Large intestine (tissue), 3 donors: ENCODE measurements at regions not wholly inside any gene's neighbourhood (a gene's known extent, or its start where the extent isn't known, plus 50 kb on each side); places are given as distances from the start of the nearest gene placed in this dataset.

Experiments
- DNase-seq, 2 donors: peaks; one replicate each; pipeline versions ENCODE4 v3.0.0 to v3.0.0-alpha.2; 2013
- H3K27ac ChIP-seq: one replicate; pipeline ENCODE4 v1.5.1; 2013; ENCODE audit warnings: low read length
- H3K27me3 ChIP-seq: 2 replicates; pipeline ENCODE4 v1.6.1; 2013; ENCODE audit warnings: low read length; ENCODE audit not compliant: control insufficient read depth, insufficient read depth
- H3K36me3 ChIP-seq: 2 replicates; pipeline ENCODE4 v1.6.1; 2013; ENCODE audit warnings: low read length; ENCODE audit not compliant: control insufficient read depth, insufficient read depth
- H3K4me1 ChIP-seq: one replicate; pipeline ENCODE4 v1.6.1; 2013; ENCODE audit warnings: low read length; ENCODE audit not compliant: control insufficient read depth, insufficient read depth
- H3K4me3 ChIP-seq: one replicate; pipeline ENCODE4 v1.5.1; 2013; ENCODE audit warnings: low read length
- H3K9me3 ChIP-seq: one replicate; pipeline ENCODE4 v1.6.1; 2013; ENCODE audit warnings: mild to moderate bottlenecking, low read depth, low read length, moderate library complexity; ENCODE audit not compliant: control insufficient read depth
- WGBS: methylation state at CpG from one replicate; pipeline ENCODE4 v1.1.5; 2013; ENCODE audit warnings: low lambda C conversion rate; ENCODE audit not compliant: insufficient coverage; 5-methylcytosine and 5-hydroxymethylcytosine counted together

DNA sequence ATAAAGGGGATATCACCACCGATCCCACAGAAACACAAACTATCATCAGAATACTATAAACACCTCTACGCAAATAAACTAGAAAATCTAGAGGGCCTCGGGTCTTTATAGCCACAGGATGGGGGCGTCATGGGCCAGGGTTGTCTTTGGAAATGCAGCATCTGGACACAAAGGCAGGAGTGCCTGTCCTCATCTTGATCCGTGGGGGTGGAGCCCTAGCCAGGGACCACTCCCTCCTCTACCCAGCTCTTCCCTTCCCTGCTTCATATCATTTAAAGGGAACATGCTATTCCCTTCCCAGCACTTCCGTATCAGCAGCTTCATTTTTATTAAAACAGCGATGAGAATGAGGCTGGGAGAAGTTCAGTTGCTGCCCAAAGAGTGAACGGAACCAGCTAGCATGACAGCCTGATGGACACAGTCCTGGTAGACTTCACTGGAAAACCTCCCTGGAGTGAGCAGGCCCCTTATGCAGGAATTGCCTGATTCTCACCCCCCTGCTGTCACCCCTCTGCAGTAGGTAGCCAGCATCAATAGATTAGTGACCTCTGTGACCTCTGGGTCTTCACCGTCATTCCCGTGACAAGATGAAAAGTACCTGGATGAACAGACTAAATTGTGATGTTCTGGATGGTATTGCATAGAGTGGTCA is 251.4 kb upstream of the RGS6 start:
- Histone ChIP-seq H3K4me1 (no peaks in the 10 kb centered on the region), H3K9me3 (no peaks in the 10 kb centered on the region), H3K27ac (no peak overlapping the region), H3K27me3 (no peaks in the 10 kb centered on the region), H3K4me3 (no peak overlapping the region), H3K36me3 (peaks cover 9% of the 10 kb centered on the region)
- 100% methylated on average over 1 of the region's 10 CpGs for WGBS
- DNase-seq = no peak

DNA sequence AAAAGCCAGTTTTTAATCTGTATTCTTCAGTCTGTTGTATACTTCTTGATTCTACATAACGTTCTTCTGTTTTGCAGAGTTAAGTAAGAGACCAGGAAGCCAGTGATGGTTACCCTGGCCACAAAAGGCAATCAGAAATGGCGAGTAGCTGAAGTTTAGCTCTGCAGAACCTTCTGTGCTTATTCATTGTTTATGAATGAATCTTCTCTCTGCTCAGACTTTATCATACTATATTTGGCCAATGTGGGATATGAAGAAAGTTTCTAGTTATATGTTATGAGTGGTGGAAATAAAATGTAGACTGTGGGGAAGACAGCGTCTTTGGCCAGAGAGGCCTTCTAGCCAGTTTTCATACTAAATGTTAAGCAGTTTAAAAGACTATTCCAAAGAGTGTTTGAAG is 249.9 kb upstream of the RGS6 start:
- WGBS = no CpG with 5 or more reads among the region's 3 CpGs
- no peak for DNase-seq
- Histone ChIP-seq H3K27me3 (no peaks in the 10 kb centered on the region), H3K4me1 (peaks cover 4% of the 10 kb centered on the region), H3K4me3 (no peak overlapping the region), H3K27ac (no peak overlapping the region), H3K9me3 (no peaks in the 10 kb centered on the region), H3K36me3 (peaks cover 9% of the 10 kb centered on the region)

DNA sequence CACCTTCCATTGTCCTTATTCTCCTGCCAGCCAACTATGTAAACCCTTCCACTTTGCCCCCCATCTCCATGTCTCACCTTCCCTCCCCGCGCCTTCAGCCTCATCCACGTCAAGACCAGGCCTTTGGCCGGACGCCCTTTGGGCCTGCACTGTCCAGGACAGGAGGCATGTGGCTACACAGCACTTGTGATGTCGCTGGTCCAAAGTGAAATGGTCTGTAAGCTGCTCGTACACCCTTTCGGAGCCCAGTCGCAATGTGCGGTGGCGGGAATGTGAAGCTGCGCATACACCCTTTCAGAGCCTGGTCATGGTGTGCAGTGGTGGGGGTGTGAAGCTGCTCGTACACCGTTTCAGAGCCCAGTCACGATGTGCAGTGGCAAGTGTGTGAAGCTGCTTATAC is 247.9 kb upstream of the RGS6 start:
- Histone ChIP-seq H3K4me3 (no peak overlapping the region), H3K36me3 (peaks cover 9% of the 10 kb centered on the region), H3K27ac (no peak overlapping the region), H3K4me1 (peaks cover 13% of the 10 kb centered on the region), H3K9me3 (no peaks in the 10 kb centered on the region), H3K27me3 (no peaks in the 10 kb centered on the region)
- no peak for DNase-seq
- WGBS = no CpG with 5 or more reads among the region's 15 CpGs

DNA sequence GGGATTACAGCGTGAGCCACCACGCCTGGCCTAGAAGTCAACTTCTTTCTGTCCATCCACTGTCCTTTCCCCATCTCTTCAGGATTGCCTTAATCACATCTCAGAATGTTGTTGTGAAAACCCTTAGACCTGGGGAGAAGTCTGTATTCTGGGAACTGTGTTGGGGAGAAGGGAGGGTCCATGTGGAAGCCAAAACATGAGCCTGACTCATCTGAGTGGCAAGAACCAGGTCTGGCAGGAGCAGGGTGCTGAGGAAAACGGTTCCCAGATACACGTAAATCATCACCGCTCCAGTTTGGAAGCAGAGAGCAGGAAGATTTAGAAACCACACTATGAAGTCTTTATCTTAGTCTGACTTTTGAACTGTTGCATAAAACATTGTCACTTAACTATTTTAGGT is 245.6 kb upstream of the RGS6 start:
- Histone ChIP-seq H3K4me3 (no peak overlapping the region), H3K27me3 (no peaks in the 10 kb centered on the region), H3K9me3 (no peaks in the 10 kb centered on the region), H3K4me1 (peaks cover 22% of the 10 kb centered on the region), H3K27ac (peak overlapping the region; percentile 27), H3K36me3 (peaks cover 11% of the 10 kb centered on the region)
- DNase-seq = peak in 1 of 2 donors; percentile 15
- WGBS = 60% methylated on average over 1 of the region's 5 CpGs

DNA sequence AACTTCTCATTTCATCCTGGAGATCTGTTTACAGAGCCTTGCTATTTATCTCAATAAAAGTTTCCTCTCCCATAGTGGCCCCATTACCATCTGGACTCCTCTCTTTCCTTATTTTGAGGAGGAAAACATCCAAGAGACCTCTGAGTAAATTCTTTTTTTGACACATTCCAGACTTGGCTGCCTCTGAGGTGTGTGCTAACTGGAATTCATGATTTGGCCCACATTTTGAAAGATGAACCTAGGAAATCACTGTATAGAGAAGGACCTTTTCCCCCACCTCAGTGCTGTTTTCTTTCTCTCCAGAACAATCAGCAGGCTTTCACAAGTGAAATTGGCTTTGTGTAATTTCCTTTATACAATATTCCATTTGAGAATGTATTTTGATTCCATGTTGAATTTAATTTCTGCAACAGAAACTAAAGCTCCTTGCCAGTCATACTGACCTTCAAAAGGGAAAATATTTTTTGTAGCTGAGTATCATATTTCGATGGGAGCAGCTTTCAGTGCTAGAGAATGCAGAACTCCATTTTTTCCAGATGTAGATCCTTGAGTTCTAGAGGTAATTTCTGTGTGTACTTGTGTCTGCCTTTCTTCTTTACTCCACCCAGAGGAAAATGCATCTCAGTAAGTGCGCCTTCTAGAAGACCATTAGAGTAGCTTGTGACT is 244.9 kb upstream of the RGS6 start:
- no peaks in the 10 kb centered on the region for H3K9me3 ChIP-seq
- no peak overlapping the region for H3K4me3 ChIP-seq
- no peak for DNase-seq
- no peaks in the 10 kb centered on the region for H3K27me3 ChIP-seq
- peak overlapping the region; percentile 27 for H3K27ac ChIP-seq
- 100% methylated on average over 1 of the region's 2 CpGs for WGBS
- H3K4me1 ChIP-seq = peaks cover 22% of the 10 kb centered on the region
- H3K36me3 ChIP-seq = peaks cover 11% of the 10 kb centered on the region

DNA sequence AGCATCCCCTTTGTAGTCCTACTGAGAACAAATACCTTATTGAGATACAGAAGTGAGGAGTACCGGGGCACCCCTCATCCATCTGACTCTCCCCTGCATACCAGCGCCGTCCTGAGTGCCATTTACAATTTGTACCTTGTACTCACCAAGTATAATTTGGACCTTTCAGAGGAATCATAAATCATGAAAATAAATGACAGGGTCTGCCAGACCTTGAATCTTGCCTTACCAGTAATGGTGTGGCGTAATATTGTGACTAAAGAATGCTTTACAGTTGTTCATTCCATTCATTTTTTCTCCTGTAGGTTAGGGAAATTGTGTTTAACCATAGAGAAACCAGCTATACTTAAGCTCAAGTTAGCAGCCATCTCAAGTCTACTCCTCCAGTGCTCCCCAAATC is 243.7 kb upstream of the RGS6 start:
- Histone ChIP-seq H3K9me3 (no peaks in the 10 kb centered on the region), H3K36me3 (peaks cover 11% of the 10 kb centered on the region), H3K4me1 (peaks cover 22% of the 10 kb centered on the region), H3K27ac (peak overlapping the region; percentile 43), H3K4me3 (no peak overlapping the region), H3K27me3 (no peaks in the 10 kb centered on the region)
- WGBS = 60% methylated on average over 1 of the region's 4 CpGs
- DNase-seq = peak; percentile 68 to 87

DNA sequence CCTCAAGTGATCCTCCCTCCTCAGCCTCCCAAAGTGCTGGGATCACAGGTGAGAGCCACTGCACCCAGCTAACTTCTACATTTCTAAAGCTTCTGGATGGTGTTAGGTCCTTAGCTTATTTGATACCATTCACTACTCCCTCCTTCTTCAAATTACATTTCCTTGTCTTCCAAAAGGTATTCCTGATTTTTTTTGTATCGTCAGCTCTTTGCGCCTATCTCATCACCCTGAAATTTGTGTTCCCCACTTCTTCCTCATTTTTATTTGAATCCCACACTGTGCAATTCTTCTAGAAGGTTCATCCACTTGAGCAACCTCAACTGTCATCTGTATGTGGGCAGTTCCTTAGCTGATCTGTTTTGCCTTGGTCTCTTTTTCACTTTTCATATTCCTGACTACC is 241.8 kb upstream of the RGS6 start:
- H3K27ac ChIP-seq = no peak overlapping the region
- H3K4me1 ChIP-seq = peaks cover 22% of the 10 kb centered on the region
- WGBS = 100% methylated on average over 2 of the region's 2 CpGs
- no peak overlapping the region for H3K4me3 ChIP-seq
- peaks cover 6% of the 10 kb centered on the region for H3K36me3 ChIP-seq
- H3K9me3 ChIP-seq = no peaks in the 10 kb centered on the region
- H3K27me3 ChIP-seq = no peaks in the 10 kb centered on the region
- no peak for DNase-seq

DNA sequence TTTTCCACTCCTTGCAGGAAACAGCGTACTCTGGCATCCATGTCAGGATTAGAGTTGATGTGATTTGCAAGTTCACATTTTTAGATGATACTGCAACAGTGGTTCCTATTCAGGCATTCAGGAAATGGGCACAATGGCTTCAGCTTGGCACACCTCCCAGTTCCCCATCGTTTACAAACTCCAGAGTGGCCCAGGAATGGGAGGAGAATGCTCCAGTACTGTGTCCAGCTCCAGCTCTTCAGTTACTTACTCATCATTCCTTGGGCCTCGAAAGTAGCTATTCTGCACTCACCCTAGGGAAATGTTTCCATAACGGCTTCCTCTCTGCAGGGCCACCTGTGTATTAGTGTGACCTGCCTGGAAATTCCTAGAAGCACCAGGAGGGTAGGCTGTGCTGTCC is 239.7 kb upstream of the RGS6 start:
- DNase-seq = no peak
- Histone ChIP-seq H3K36me3 (peaks cover 2% of the 10 kb centered on the region), H3K4me1 (peaks cover 19% of the 10 kb centered on the region), H3K27me3 (no peaks in the 10 kb centered on the region), H3K9me3 (no peaks in the 10 kb centered on the region), H3K27ac (no peak overlapping the region), H3K4me3 (no peak overlapping the region)
- WGBS = no CpG with 5 or more reads among the region's 4 CpGs

DNA sequence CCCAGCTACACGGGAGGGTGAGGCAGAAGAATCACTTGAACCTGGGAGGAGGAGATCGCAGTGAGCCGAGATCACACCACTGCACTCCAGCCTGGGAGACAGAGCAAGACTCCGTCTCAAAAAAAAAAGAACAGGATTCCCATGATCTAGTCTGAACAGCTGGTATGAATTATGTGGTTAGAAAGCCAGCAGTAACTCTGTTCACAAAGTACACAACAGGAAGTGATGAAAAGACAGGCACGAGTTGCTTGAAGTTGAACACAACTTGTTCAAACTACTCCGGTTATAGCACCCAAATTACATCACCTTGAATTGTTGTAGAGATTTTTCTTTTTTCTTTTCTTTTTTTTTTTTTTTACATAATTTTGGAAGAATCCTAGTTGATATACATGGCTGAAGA is 238.8 kb upstream of the RGS6 start:
- 82% methylated on average over 2 of the region's 6 CpGs for WGBS

DNA sequence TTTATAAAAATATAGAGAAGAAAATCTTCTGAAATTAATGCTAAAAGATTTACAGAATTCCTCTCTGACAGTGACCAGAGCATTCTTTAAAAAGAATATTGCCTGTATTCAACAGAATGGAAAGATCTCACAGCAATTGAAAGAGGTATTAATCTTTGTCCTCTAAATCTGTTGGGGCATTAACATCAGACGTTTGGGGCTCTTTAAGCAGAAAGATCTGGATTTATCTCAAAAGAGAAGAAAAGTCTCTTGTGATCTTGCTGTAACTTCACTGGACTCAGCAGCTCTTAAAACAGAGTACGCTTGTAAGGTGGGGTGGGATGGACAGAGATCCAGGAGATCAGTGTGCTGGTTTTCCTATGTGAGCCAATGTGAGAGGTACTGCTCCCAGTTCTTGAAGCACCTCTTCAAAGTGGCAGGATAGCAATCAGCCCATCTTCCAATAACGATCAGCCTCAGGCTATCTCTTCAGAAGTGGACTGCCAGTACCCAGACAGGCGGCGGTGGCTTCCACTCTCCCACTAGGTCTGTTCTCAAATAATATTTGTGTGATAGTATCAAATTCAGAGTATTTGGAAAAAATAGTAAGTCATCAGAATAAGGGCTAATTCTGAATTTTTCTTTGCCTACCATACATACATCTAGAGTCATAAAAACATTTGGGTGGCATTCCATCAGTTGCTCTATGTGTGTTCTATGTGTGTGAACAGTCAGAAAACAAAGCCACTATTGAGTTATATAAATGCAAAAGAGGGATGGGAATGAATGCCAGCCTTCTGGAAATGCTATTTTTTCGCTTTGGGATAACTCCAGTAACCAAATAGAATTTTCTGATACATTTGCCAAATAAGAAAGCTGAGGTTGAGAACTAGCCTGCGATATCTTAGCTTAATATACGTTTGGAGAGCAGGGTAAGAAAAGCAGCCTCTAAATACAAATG is 237.4 kb upstream of the RGS6 start:
- no peak for DNase-seq
- H3K27ac ChIP-seq = no peak overlapping the region
- no peaks in the 10 kb centered on the region for H3K9me3 ChIP-seq
- no peaks in the 10 kb centered on the region for H3K27me3 ChIP-seq
- peaks cover 7% of the 10 kb centered on the region for H3K4me1 ChIP-seq
- WGBS = 86% methylated on average over 2 of the region's 8 CpGs
- H3K4me3 ChIP-seq = no peak overlapping the region
- H3K36me3 ChIP-seq = peaks cover 6% of the 10 kb centered on the region

More for the DNA sequence above, 238.8 kb upstream of the RGS6 start:
- Histone ChIP-seq H3K4me3 (no peak overlapping the region), H3K4me1 (peaks cover 17% of the 10 kb centered on the region), H3K27me3 (no peaks in the 10 kb centered on the region), H3K36me3 (peaks cover 2% of the 10 kb centered on the region), H3K9me3 (no peaks in the 10 kb centered on the region), H3K27ac (no peak overlapping the region)
- no peak for DNase-seq
